ENCODE measurements at regions not wholly inside any gene's neighbourhood (a gene's known extent, or its start where the extent isn't known, plus 50 kb on each side); places are given as distances from the start of the nearest gene placed in this dataset.
"Not testable (repeated sequence)": the region's sequence is repeated elsewhere in the genome, so short reads cannot be mapped to it uniquely, and the experiment has no call there.

- H3K27ac ChIP-seq: peak overlapping the region; percentile 33; the same call in 1 of the 2 replicates
- no peak for TF ChIP-seq CTCF (conservative IDR thresholded peaks at IDR 0.05)
Observed at GRCh38 chr14:106304271-106304670, 777.9 kb downstream of the TMEM121 start.

GRCh38 chr14:106308839-106309389 is 782.5 kb downstream of the TMEM121 start:
- no peak overlapping the region for H3K27ac ChIP-seq
- TF ChIP-seq CTCF (conservative IDR thresholded peaks at IDR 0.05): peak; percentile 69

GRCh38 chr14:106309423-106309822 is 783.0 kb downstream of the TMEM121 start:
- TF ChIP-seq CTCF (conservative IDR thresholded peaks at IDR 0.05): no peak
- no peak overlapping the region for H3K27ac ChIP-seq

- no peak overlapping the region for H3K27ac ChIP-seq
- no peak for TF ChIP-seq CTCF (conservative IDR thresholded peaks at IDR 0.05)
Observed at GRCh38 chr14:106315436-106315835, 789.1 kb downstream of the TMEM121 start.

GRCh38 chr14:106317593-106317992 is 791.2 kb downstream of the TMEM121 start:
- no peak for TF ChIP-seq CTCF (conservative IDR thresholded peaks at IDR 0.05)
- H3K27ac ChIP-seq: no peak overlapping the region

- no peak overlapping the region for H3K27ac ChIP-seq
- TF ChIP-seq CTCF (conservative IDR thresholded peaks at IDR 0.05): peak; percentile 54
Observed at GRCh38 chr14:106318700-106319099, 792.3 kb downstream of the TMEM121 start.

- not testable (repeated sequence) for H3K27ac ChIP-seq
Observed at GRCh38 chr14:106323970-106324369, 797.6 kb downstream of the TMEM121 start.

GRCh38 chr14:106327234-106327633 is 800.9 kb downstream of the TMEM121 start:
- H3K27ac ChIP-seq: no peak overlapping the region
- no peak for TF ChIP-seq CTCF (conservative IDR thresholded peaks at IDR 0.05)

GRCh38 chr14:106327702-106328353 is 801.4 kb downstream of the TMEM121 start:
- not testable (repeated sequence) for H3K27ac ChIP-seq

GRCh38 chr14:106329243-106329642 is 802.9 kb downstream of the TMEM121 start:
- H3K27ac ChIP-seq: not testable (repeated sequence)

GRCh38 chr14:106329987-106330774 is 803.8 kb downstream of the TMEM121 start:
- not testable (repeated sequence) for H3K27ac ChIP-seq

Data from VCaP (cell line).